OCI-LY7 (cell line): ENCODE measurements at regions not wholly inside any gene's neighbourhood (a gene's known extent, or its start where the extent isn't known, plus 50 kb on each side); places are given as distances from the start of the nearest gene placed in this dataset.

Experiments used
- BruUV-seq: library from RNA; stranded (reverse); fragments of 400-500 nt; replicated peaks from 2 replicates; lab custom pipeline; 2021; lab: Mats Ljungman, UMichigan
- CTCF ChIA-PET: fragments of 300-600 bp; sonication (Branson Sonifier 250); formaldehyde crosslinking; loops from one replicate; lab custom pipeline; 2022; ENCODE audit warnings: antibody characterized with exemption; ENCODE audit not compliant: unreplicated experiment; lab: Charles Lee
- POLR2A ChIA-PET: fragments of 300-600 bp; sonication (Branson Sonifier 250); formaldehyde crosslinking; loops from one replicate; lab custom pipeline; 2022; ENCODE audit warnings: antibody characterized with exemption; lab: Charles Lee
- DNase-seq: peaks from one replicate; pipeline ENCODE4 v3.0.0-alpha.2; 2015; ENCODE audit warnings: low spot score
- H2AFZ ChIP-seq: fragments of 200-600 bp; sonication (generic), shearing (Covaris generic); 2 replicates; pipeline ENCODE4 v1.6.1; 2014; ENCODE audit warnings: mild to moderate bottlenecking, antibody characterized with exemption, low read length, moderate library complexity
- H3K27ac ChIP-seq: fragments of 200-600 bp; sonication (generic); 2 replicates; pipeline ENCODE4 v1.5.1; 2014; ENCODE audit warnings: mixed run types, low read depth, mild to moderate bottlenecking, moderate library complexity, low read length, inconsistent platforms; ENCODE audit not compliant: poor library complexity, severe bottlenecking
- H3K36me3 ChIP-seq: fragments of 200-600 bp; sonication (generic); 2 replicates; pipeline ENCODE4 v1.6.1; 2014; ENCODE audit warnings: mild to moderate bottlenecking, antibody characterized with exemption, low read length, moderate library complexity, mixed read lengths; ENCODE audit not compliant: insufficient read depth
- H3K4me1 ChIP-seq: fragments of 200-600 bp; sonication (generic); 2 replicates; pipeline ENCODE4 v1.5.1; 2014; ENCODE audit warnings: mild to moderate bottlenecking, low read length; ENCODE audit not compliant: insufficient read depth, poor library complexity, severe bottlenecking
- H3K4me2 ChIP-seq: fragments of 200-600 bp; sonication (generic); 2 replicates; pipeline ENCODE4 v1.6.1; 2014; ENCODE audit warnings: mild to moderate bottlenecking, low read length
- H3K4me3 ChIP-seq: fragments of 200-600 bp; sonication (generic); 2 replicates; pipeline ENCODE4 v1.5.1; 2014; ENCODE audit warnings: mild to moderate bottlenecking, low read depth, low read length; ENCODE audit not compliant: poor library complexity, severe bottlenecking
- H3K79me2 ChIP-seq: fragments of 200-600 bp; sonication (generic); 2 replicates; pipeline ENCODE4 v1.6.1; 2016; ENCODE audit warnings: low read depth, mild to moderate bottlenecking, low read length, moderate library complexity, mixed read lengths; ENCODE audit not compliant: insufficient read depth
- H3K9me2 ChIP-seq: fragments of 200-600 bp; sonication (generic); 2 replicates; pipeline ENCODE4 v1.6.1; 2016; ENCODE audit warnings: mild to moderate bottlenecking, low read length, mixed read lengths; ENCODE audit not compliant: insufficient read depth
- H3K9me3 ChIP-seq: fragments of 200-600 bp; sonication (generic); 2 replicates; pipeline ENCODE4 v1.6.1; 2014; ENCODE audit warnings: mild to moderate bottlenecking, mixed run types, low read length, mixed read lengths
- H4K20me1 ChIP-seq: fragments of 200-600 bp; sonication (generic); 2 replicates; pipeline ENCODE4 v1.6.1; 2014; ENCODE audit warnings: mild to moderate bottlenecking, antibody characterized with exemption, low read length, moderate library complexity, mixed read lengths; ENCODE audit not compliant: insufficient read depth
- EZH2phosphoT487 ChIP-seq: fragments of 200-600 bp; sonication (generic); IDR thresholded peaks from 2 replicates; pipeline ENCODE4 v1.6.1; 2018; ENCODE audit warnings: low read depth, borderline replicate concordance, mild to moderate bottlenecking, mixed run types, antibody characterized with exemption, low read length, moderate library complexity, mixed read lengths
- intact Hi-C: fragments of 100-400 bp; cut with micrococcal nuclease; formaldehyde crosslinking; loops from one replicate; pipeline ENCODE4 v1.10.0; 2022; ENCODE audit not compliant: unreplicated experiment
- TF ChIP-seq, protein P1 (sequence below): fragments of 200-600 bp; sonication (generic); conservative IDR thresholded peaks from 2 replicates; pipeline ENCODE4 v1.5.1; 2014; ENCODE audit warnings: mild to moderate bottlenecking, antibody characterized with exemption, low read length, moderate library complexity, mixed read lengths

DNA sequence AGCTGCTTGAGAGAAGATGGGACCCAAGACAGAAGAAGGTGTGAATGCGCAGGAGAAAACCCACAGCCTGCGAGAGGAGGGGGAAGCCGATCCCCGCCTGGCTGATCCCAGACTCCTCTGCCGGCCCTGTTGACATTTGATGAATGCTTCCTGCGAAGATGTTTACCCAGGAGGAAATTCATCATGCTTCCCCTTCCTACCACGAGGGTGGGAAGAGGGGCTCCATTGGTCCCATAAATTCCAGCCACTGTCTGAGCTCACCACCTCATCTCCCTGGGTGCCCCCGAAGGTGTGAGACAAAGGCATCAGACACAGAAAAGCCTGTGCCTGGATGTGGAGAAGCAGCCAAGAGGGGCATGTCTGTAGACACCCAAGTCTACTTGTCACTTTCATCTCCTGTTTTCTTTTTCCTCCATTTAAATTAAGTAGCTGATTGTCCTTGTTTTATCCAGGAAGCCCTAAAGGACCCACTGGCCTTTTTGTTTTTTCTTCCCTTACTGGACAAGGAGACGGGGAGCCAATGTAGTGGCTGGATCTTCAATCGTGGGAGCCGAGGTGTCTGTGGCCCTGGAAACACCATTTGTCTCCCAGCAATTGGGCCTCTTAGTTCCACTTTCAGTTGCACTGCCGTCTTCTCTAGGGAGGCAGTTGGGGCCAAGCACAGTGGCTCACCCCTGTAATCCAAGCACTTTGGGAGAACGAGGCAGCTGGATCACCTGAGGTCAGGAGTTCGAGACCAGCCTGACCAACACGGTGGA, 95.3 kb upstream of the HES1 start:
- TF ChIP-seq EZH2phosphoT487, result no peak
- TF ChIP-seq, protein P1, sequence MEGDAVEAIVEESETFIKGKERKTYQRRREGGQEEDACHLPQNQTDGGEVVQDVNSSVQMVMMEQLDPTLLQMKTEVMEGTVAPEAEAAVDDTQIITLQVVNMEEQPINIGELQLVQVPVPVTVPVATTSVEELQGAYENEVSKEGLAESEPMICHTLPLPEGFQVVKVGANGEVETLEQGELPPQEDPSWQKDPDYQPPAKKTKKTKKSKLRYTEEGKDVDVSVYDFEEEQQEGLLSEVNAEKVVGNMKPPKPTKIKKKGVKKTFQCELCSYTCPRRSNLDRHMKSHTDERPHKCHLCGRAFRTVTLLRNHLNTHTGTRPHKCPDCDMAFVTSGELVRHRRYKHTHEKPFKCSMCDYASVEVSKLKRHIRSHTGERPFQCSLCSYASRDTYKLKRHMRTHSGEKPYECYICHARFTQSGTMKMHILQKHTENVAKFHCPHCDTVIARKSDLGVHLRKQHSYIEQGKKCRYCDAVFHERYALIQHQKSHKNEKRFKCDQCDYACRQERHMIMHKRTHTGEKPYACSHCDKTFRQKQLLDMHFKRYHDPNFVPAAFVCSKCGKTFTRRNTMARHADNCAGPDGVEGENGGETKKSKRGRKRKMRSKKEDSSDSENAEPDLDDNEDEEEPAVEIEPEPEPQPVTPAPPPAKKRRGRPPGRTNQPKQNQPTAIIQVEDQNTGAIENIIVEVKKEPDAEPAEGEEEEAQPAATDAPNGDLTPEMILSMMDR, result no peak

DNA sequence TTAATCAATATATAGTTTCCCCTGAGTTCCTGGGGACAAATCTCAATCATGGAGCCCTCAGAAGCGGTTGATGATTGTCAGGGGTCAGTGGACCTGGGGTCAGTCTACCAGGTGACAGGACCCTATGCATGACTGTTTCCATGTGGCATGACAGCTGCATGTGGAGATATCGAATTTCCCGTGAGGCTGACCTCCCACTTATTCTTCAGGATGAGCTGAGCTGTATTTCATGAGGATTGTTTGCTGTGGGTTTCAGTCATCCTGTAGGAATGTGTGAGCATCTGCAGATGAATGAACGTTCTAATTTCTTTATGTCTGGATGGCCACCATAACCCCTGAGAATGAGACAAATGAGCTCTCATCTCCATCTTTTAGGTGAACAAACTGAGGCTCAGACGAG, 93.0 kb upstream of the HES1 start:
- CTCF ChIA-PET, result no interaction called here
- Histone ChIP-seq H3K9me3 (no peaks in the 10 kb centered on the region), H4K20me1 (no peaks in the 10 kb centered on the region), H3K79me2 (no peaks in the 10 kb centered on the region), H3K27ac (no peak overlapping the region), H2AFZ (no peak overlapping the region), H3K9me2 (no peaks in the 10 kb centered on the region), H3K4me3 (no peak overlapping the region), H3K36me3 (no peaks in the 10 kb centered on the region), H3K4me1 (peaks cover 14% of the 10 kb centered on the region), H3K4me2 (no peak overlapping the region)
- intact Hi-C loops, result no loop called here
- POLR2A ChIA-PET, result interaction anchor here (0.6 to 1.7 kb wide), 6 partner anchors 11 to 125 kb away, joined by 3 to 4 read pairs (median 4); no protein-coding TSS in a partner anchor
- no TSS peak for BruUV-seq
- TF ChIP-seq, protein P1, result no peak
- no peak for TF ChIP-seq EZH2phosphoT487
- no peak for DNase-seq

More for the DNA sequence above, 95.3 kb upstream of the HES1 start:
- ChIA-PET POLR2A (no interaction called here), CTCF (interaction anchor here (0.7 kb wide), 1 partner anchor 34 kb away, joined by 3 read pairs; no protein-coding TSS in a partner anchor)
- Histone ChIP-seq H3K79me2 (no peaks in the 10 kb centered on the region), H3K9me3 (no peaks in the 10 kb centered on the region), H4K20me1 (no peaks in the 10 kb centered on the region), H3K27ac (no peak overlapping the region), H3K9me2 (no peaks in the 10 kb centered on the region), H3K36me3 (no peaks in the 10 kb centered on the region), H3K4me1 (peaks cover 4% of the 10 kb centered on the region), H3K4me3 (no peak overlapping the region), H2AFZ (no peak overlapping the region), H3K4me2 (no peak overlapping the region)
- no TSS peak for BruUV-seq
- intact Hi-C loops, result no loop called here
- no peak for DNase-seq

GRCh38 chr3:194043516-194043915, 92.4 kb upstream of the HES1 start:
- Histone ChIP-seq H3K4me2 (no peak overlapping the region), H3K9me3 (no peaks in the 10 kb centered on the region), H3K4me3 (no peak overlapping the region), H3K79me2 (no peaks in the 10 kb centered on the region), H3K9me2 (no peaks in the 10 kb centered on the region), H2AFZ (no peak overlapping the region), H3K27ac (no peak overlapping the region), H3K36me3 (no peaks in the 10 kb centered on the region), H3K4me1 (peaks cover 14% of the 10 kb centered on the region), H4K20me1 (no peaks in the 10 kb centered on the region)
- ChIA-PET CTCF (interaction anchor here (0.5 kb wide), 1 partner anchor 107 kb away, joined by 3 read pairs; no protein-coding TSS in a partner anchor), POLR2A (interaction anchor here (0.9 to 1.7 kb wide), 6 partner anchors 11 to 21 kb away, joined by 3 to 4 read pairs (median 4); no protein-coding TSS in a partner anchor)
- intact Hi-C loops, result no loop called here
- BruUV-seq, result no TSS peak
- TF ChIP-seq EZH2phosphoT487, result no peak
- TF ChIP-seq, protein P1, result no peak
- DNase-seq, result no peak
